Cardiac fibroblast (primary cell): ENCODE measurements at regions not wholly inside any gene's neighbourhood (a gene's known extent, or its start where the extent isn't known, plus 50 kb on each side); places are given as distances from the start of the nearest gene placed in this dataset.

Experiments used
- DNase-seq, 2 donors: peaks; one replicate each; pipeline versions ENCODE4 v3.0.0 to v3.0.0-alpha.2; 2010; ENCODE audit warnings: low read depth in 2 of 2
- H3K4me3 ChIP-seq, 2 donors: replicated peaks in 1 of 2; 1 replicate in 1 of 2; 2 replicates in 1 of 2; pipeline ENCODE4 v1.5.1; 2011; ENCODE audit warnings: low read depth in 2 of 2, low read length in 2 of 2, mild to moderate bottlenecking in 2 of 2, moderate library complexity in 1 of 2
- CTCF ChIP-seq: IDR thresholded peaks from one replicate; pipeline ENCODE4 v1.5.1; 2011; ENCODE audit warnings: low read depth, mild to moderate bottlenecking, low read length, inconsistent platforms

- no peak overlapping the region for H3K4me3 ChIP-seq
- no peak for TF ChIP-seq CTCF
- DNase-seq = no peak
Measured at GRCh38 chrX:30939928-30940327, 50.9 kb upstream of the TAB3 start.
